PC-9 (cell line): ENCODE measurements at regions not wholly inside any gene's neighbourhood (a gene's known extent, or its start where the extent isn't known, plus 50 kb on each side); places are given as distances from the start of the nearest gene placed in this dataset.

Experiments
- CTCF ChIP-seq: fragments of 200-600 bp; sonication (generic); conservative IDR thresholded peaks from 2 replicates; pipeline ENCODE4 v1.6.1; 2017; ENCODE audit warnings: mixed run types, antibody characterized with exemption, mild to moderate bottlenecking, moderate library complexity
- EZH2 ChIP-seq: fragments of 200-600 bp; sonication (generic); IDR thresholded peaks from 2 replicates; pipeline ENCODE4 v1.8.0; 2017; ENCODE audit warnings: antibody characterized with exemption, low read depth

- TF ChIP-seq EZH2 (no peak), CTCF (no peak)
These were observed 627.2 kb downstream of the BCKDHB start for GRCh38 chr6:80733641-80734040.
